Transverse colon (tissue), 3 donors: ENCODE measurements at regions not wholly inside any gene's neighbourhood (a gene's known extent, or its start where the extent isn't known, plus 50 kb on each side); places are given as distances from the start of the nearest gene placed in this dataset.

Experiments used
- POLR2A ChIP-seq: fragments of 450-650 bp; IDR thresholded peaks from one replicate; pipeline ENCODE4 v1.6.1; 2016; ENCODE audit warnings: antibody characterized with exemption, mild to moderate bottlenecking, moderate library complexity
- TF ChIP-seq, protein P1 (sequence below), 5 experiments: fragments of 200-600 bp in 3 of 5; fragments of 450-650 bp in 2 of 5; sonication (generic) in 3 of 5; IDR thresholded peaks; 1 replicate in 2 of 5; 2 replicates in 3 of 5; pipeline ENCODE4 v1.5.1; 2016 to 2017; ENCODE audit warnings: antibody characterized with exemption in 5 of 5, inconsistent platforms in 3 of 5, mild to moderate bottlenecking in 2 of 5, moderate library complexity in 1 of 5

- TF ChIP-seq, protein P1, sequence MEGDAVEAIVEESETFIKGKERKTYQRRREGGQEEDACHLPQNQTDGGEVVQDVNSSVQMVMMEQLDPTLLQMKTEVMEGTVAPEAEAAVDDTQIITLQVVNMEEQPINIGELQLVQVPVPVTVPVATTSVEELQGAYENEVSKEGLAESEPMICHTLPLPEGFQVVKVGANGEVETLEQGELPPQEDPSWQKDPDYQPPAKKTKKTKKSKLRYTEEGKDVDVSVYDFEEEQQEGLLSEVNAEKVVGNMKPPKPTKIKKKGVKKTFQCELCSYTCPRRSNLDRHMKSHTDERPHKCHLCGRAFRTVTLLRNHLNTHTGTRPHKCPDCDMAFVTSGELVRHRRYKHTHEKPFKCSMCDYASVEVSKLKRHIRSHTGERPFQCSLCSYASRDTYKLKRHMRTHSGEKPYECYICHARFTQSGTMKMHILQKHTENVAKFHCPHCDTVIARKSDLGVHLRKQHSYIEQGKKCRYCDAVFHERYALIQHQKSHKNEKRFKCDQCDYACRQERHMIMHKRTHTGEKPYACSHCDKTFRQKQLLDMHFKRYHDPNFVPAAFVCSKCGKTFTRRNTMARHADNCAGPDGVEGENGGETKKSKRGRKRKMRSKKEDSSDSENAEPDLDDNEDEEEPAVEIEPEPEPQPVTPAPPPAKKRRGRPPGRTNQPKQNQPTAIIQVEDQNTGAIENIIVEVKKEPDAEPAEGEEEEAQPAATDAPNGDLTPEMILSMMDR (IDR thresholded peaks at IDR 0.05): no peak
- TF ChIP-seq POLR2A: no peak
Measured at GRCh38 chr4:3831529-3832150, 65.5 kb downstream of the ADRA2C start.
